HCT116 (cell line): ENCODE measurements at regions not wholly inside any gene's neighbourhood (a gene's known extent, or its start where the extent isn't known, plus 50 kb on each side); places are given as distances from the start of the nearest gene placed in this dataset.

Source experiments
- ATAC-seq: fragments of 200-7000 bp; cut with Tn5 transposase; 2 replicates; pipeline ENCODE4 v1.9.1; 2020; ENCODE audit warnings: mild to moderate bottlenecking, moderate library complexity
- BruUV-seq: library from RNA; stranded (reverse); fragments of 400-500 nt; replicated peaks from 2 replicates; lab custom pipeline; 2021; lab: Mats Ljungman, UMichigan
- CTCF ChIA-PET: fragments of 300-600 bp; sonication (Branson Sonifier 250); formaldehyde crosslinking; loops from one replicate; lab custom pipeline; 2021; ENCODE audit warnings: antibody characterized with exemption; lab: Charles Lee
- POLR2A ChIA-PET: fragments of 300-600, 350-600 bp; sonication (Branson Sonifier 250); formaldehyde crosslinking; loops from one replicate; lab custom pipeline; 2021; ENCODE audit warnings: antibody characterized with exemption; lab: Charles Lee
- RAD21 ChIA-PET, 2 experiments: fragments of 300-600 bp; sonication (Branson Sonifier 250); formaldehyde crosslinking; loops; one replicate each; lab custom pipeline; 2023; ENCODE audit warnings: low total read pairs in 2 of 2; ENCODE audit not compliant: uncharacterized antibody in 2 of 2, unreplicated experiment in 2 of 2, low non-redundant PET in 1 of 2; lab: Charles Lee
- DNase-seq: peaks from one replicate; pipeline ENCODE4 v3.0.0-alpha.2; 2010; ENCODE audit warnings: low read depth, low spot score
- H2AFZ ChIP-seq: fragments of 200-600 bp; shearing (Covaris generic), sonication (generic); 2 replicates; pipeline ENCODE4 v1.6.1; 2017; ENCODE audit warnings: low read depth, mixed run types, mixed read lengths, antibody characterized with exemption, low read length; ENCODE audit not compliant: poor library complexity, severe bottlenecking
- H3K27ac ChIP-seq: 2 replicates; pipeline ENCODE4 v1.5.1; 2012; ENCODE audit warnings: low read depth, low read length
- H3K27me3 ChIP-seq: fragments of 200-600 bp; sonication (generic); 2 replicates; pipeline ENCODE4 v1.6.1; 2016; ENCODE audit warnings: mixed run types, low read length, mixed read lengths; ENCODE audit not compliant: insufficient read depth
- H3K36me3 ChIP-seq, 2 experiments: fragments of 200-500 bp in 1 of 2; fragments of 200-600 bp in 1 of 2; sonication (Bioruptor generic) in 1 of 2; sonication (generic) in 1 of 2; 2 replicates each; pipeline versions ENCODE4 v1.5.1 to v1.6.1; 2014 to 2016; ENCODE audit warnings: low read length in 2 of 2, inconsistent platforms in 1 of 2, mixed read lengths in 1 of 2, mixed run types in 1 of 2; ENCODE audit not compliant: insufficient read depth in 2 of 2, control insufficient read depth in 1 of 2
- H3K4me1 ChIP-seq, 2 experiments: fragments of 200-600 bp in 1 of 2; sonication (generic) in 1 of 2; 2 replicates each; pipeline versions ENCODE4 v1.5.1 to v1.6.1; 2012 to 2017; ENCODE audit warnings: low read length in 2 of 2, inconsistent platforms in 1 of 2, mild to moderate bottlenecking in 1 of 2, mixed read lengths in 1 of 2, mixed run types in 1 of 2, moderate library complexity in 1 of 2; ENCODE audit not compliant: insufficient read depth in 2 of 2, control insufficient read depth in 1 of 2
- H3K4me2 ChIP-seq: fragments of 200-600 bp; sonication (generic); 2 replicates; pipeline ENCODE4 v1.6.1; 2017; ENCODE audit warnings: mixed run types, low read length, mixed read lengths
- H3K4me3 ChIP-seq, 2 experiments: fragments of 200-600 bp in 1 of 2; sonication (generic) in 1 of 2; replicated peaks in 1 of 2; 2 replicates each; pipeline ENCODE4 v1.5.1; 2011 to 2016; ENCODE audit warnings: low read length in 2 of 2, control low read depth in 1 of 2, low read depth in 1 of 2, mild to moderate bottlenecking in 1 of 2, mixed read lengths in 1 of 2, mixed run types in 1 of 2
- H3K79me2 ChIP-seq: fragments of 200-600 bp; sonication (generic); 2 replicates; pipeline ENCODE4 v1.6.1; 2017; ENCODE audit warnings: mild to moderate bottlenecking, mixed run types, low read length, moderate library complexity, mixed read lengths; ENCODE audit not compliant: insufficient read depth
- H3K9ac ChIP-seq: fragments of 200-600 bp; sonication (generic); 2 replicates; pipeline ENCODE4 v1.6.1; 2016; ENCODE audit warnings: low read length, mixed read lengths
- H3K9me2 ChIP-seq: fragments of 200-600 bp; sonication (generic), shearing (Covaris generic); 2 replicates; pipeline ENCODE4 v1.6.1; 2017; ENCODE audit warnings: mixed run types, mild to moderate bottlenecking, moderate library complexity; ENCODE audit not compliant: insufficient read depth
- H3K9me3 ChIP-seq, 2 experiments: fragments of 200-500 bp in 1 of 2; fragments of 200-600 bp in 1 of 2; sonication (Bioruptor generic) in 1 of 2; sonication (generic) in 1 of 2; 2 replicates each; pipeline ENCODE4 v1.6.1; 2014 to 2017; ENCODE audit warnings: low read length in 2 of 2, mixed read lengths in 2 of 2, inconsistent platforms in 1 of 2, low read depth in 1 of 2, mild to moderate bottlenecking in 1 of 2, mixed run types in 1 of 2, moderate library complexity in 1 of 2; ENCODE audit not compliant: control insufficient read depth in 1 of 2, insufficient read depth in 1 of 2
- H4K20me1 ChIP-seq: fragments of 200-600 bp; sonication (generic), shearing (Covaris generic); 2 replicates; pipeline ENCODE4 v1.6.1; 2017; ENCODE audit warnings: mixed run types, mild to moderate bottlenecking, moderate library complexity; ENCODE audit not compliant: insufficient read depth
- CEBPB ChIP-seq: IDR thresholded peaks from 2 replicates; pipeline ENCODE4 v1.6.1; 2012; ENCODE audit warnings: low read depth
- EGR1 ChIP-seq: IDR thresholded peaks from 2 replicates; pipeline ENCODE4 v1.6.1; 2012; ENCODE audit warnings: low read depth
- FOSL1 ChIP-seq: IDR thresholded peaks from 2 replicates; pipeline ENCODE4 v1.6.1; 2012; ENCODE audit warnings: low read depth
- JUND ChIP-seq: IDR thresholded peaks from 2 replicates; pipeline ENCODE4 v1.6.1; 2012
- POLR2A ChIP-seq: IDR thresholded peaks from 2 replicates; pipeline ENCODE4 v1.7.0; 2011; ENCODE audit warnings: borderline replicate concordance; ENCODE audit not compliant: insufficient read depth, insufficient read length; ENCODE audit errors: extremely low read depth
- POLR2AphosphoS5 ChIP-seq: IDR thresholded peaks from 2 replicates; pipeline ENCODE4 v1.6.1; 2011; ENCODE audit warnings: mild to moderate bottlenecking, low read depth, low read length, moderate library complexity
- SIN3A ChIP-seq: IDR thresholded peaks from 2 replicates; pipeline ENCODE4 v1.6.1; 2012; ENCODE audit warnings: low read depth
- SP1 ChIP-seq: IDR thresholded peaks from 2 replicates; pipeline ENCODE4 v1.6.1; 2012; ENCODE audit warnings: low read depth
- SRF ChIP-seq: IDR thresholded peaks from 2 replicates; pipeline ENCODE4 v1.6.1; 2012; ENCODE audit warnings: low read depth
- TCF7L2 ChIP-seq: IDR thresholded peaks from 2 replicates; pipeline ENCODE4 v1.7.0; 2011; ENCODE audit warnings: borderline replicate concordance, inconsistent platforms; ENCODE audit not compliant: insufficient read depth, insufficient read length; ENCODE audit errors: extremely low read depth
- YY1 ChIP-seq: IDR thresholded peaks from 2 replicates; pipeline ENCODE4 v1.6.1; 2011; ENCODE audit warnings: low read length, low read depth, moderate library complexity, mild to moderate bottlenecking; ENCODE audit not compliant: insufficient replicate concordance; ENCODE audit errors: extremely low read depth
- ZFX ChIP-seq: fragments of 450-650 bp; IDR thresholded peaks from 2 replicates; pipeline ENCODE4 v1.6.1; 2017
- ZNF274 ChIP-seq: fragments of 200-500 bp; sonication (Bioruptor generic); IDR thresholded peaks from 2 replicates; pipeline ENCODE4 v1.6.1; 2014; ENCODE audit warnings: mild to moderate bottlenecking, low read depth, low read length, inconsistent platforms
- intact Hi-C: fragments of 100-400 bp; cut with micrococcal nuclease; formaldehyde crosslinking; loops from 2 replicates; pipeline ENCODE4 v1.10.0; 2022
- TF ChIP-seq, protein P1 (sequence below): IDR thresholded peaks from 2 replicates; pipeline ENCODE4 v1.6.1; 2012
- TF ChIP-seq, protein P2 (sequence below): IDR thresholded peaks from 2 replicates; pipeline ENCODE4 v1.6.1; 2012; ENCODE audit warnings: low read depth
- TF ChIP-seq, protein P3 (sequence below): IDR thresholded peaks from 2 replicates; pipeline ENCODE4 v1.6.1; 2012

DNA sequence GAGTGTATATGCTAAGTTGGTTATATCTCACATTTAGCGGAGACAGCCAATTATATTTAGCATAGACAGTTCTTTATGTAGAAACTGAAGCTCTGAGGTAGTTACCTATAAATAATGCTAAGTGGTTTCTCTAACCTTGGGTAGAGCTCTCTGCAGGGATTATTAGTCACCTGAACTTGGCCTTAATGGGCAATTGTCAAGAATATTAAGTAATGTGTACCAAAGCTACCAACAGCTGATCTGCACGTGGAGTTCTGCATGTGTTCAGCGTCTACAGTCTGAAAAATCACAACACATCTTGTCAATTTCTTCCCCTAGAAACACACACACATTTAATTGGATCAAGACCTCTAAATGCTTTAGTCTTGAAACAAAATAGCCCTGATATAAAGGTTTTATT is 740.6 kb upstream of the FAM241A start:
- Histone ChIP-seq H3K36me3 (no peaks in the 10 kb centered on the region), H3K4me3 (no peak overlapping the region), H3K79me2 (no peaks in the 10 kb centered on the region), H3K27me3 (no peaks in the 10 kb centered on the region), H3K4me1 (no peaks in the 10 kb centered on the region), H4K20me1 (no peaks in the 10 kb centered on the region), H3K4me2 (no peak overlapping the region), H3K9me3 (no peaks in the 10 kb centered on the region), H3K27ac (no peak overlapping the region), H2AFZ (no peak overlapping the region), H3K9me2 (no peaks in the 10 kb centered on the region), H3K9ac (no peak overlapping the region)
- ChIA-PET RAD21 (no interaction called here), POLR2A (no interaction called here), CTCF (no interaction called here)
- no peak for DNase-seq
- no TSS peak for BruUV-seq
- no peak for ATAC-seq
- TF ChIP-seq SRF = no peak
- TF ChIP-seq SP1 = no peak
- no peak for TF ChIP-seq POLR2A
- no peak for TF ChIP-seq POLR2AphosphoS5
- no peak for TF ChIP-seq TCF7L2
- intact Hi-C loops = no loop called here

DNA sequence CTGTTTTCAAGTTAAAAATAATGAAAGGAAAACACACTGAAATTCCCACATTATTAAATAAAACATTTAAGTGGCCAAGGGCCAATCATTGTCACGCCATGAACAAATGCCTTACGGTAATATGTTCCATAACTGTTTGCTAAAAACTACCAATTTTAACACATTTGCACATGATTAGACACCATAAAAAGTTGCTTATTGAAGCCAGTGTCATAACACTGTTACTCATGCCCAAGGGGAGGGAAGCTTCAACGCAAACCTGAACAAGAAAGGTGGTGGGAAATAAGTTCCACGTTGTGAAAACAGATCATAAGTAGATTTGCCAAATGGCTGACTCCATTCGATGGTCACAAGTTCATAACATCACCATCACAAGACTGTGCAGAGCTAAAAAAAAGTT is 739.3 kb upstream of the FAM241A start:
- TF ChIP-seq, protein P1, sequence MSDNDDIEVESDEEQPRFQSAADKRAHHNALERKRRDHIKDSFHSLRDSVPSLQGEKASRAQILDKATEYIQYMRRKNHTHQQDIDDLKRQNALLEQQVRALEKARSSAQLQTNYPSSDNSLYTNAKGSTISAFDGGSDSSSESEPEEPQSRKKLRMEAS = no peak
- TF ChIP-seq ZFX = no peak
- no peak for TF ChIP-seq FOSL1
- no peak for TF ChIP-seq SP1
- no peak for TF ChIP-seq JUND
- no peak for TF ChIP-seq TCF7L2
- TF ChIP-seq YY1 = no peak
- TF ChIP-seq, protein P2, sequence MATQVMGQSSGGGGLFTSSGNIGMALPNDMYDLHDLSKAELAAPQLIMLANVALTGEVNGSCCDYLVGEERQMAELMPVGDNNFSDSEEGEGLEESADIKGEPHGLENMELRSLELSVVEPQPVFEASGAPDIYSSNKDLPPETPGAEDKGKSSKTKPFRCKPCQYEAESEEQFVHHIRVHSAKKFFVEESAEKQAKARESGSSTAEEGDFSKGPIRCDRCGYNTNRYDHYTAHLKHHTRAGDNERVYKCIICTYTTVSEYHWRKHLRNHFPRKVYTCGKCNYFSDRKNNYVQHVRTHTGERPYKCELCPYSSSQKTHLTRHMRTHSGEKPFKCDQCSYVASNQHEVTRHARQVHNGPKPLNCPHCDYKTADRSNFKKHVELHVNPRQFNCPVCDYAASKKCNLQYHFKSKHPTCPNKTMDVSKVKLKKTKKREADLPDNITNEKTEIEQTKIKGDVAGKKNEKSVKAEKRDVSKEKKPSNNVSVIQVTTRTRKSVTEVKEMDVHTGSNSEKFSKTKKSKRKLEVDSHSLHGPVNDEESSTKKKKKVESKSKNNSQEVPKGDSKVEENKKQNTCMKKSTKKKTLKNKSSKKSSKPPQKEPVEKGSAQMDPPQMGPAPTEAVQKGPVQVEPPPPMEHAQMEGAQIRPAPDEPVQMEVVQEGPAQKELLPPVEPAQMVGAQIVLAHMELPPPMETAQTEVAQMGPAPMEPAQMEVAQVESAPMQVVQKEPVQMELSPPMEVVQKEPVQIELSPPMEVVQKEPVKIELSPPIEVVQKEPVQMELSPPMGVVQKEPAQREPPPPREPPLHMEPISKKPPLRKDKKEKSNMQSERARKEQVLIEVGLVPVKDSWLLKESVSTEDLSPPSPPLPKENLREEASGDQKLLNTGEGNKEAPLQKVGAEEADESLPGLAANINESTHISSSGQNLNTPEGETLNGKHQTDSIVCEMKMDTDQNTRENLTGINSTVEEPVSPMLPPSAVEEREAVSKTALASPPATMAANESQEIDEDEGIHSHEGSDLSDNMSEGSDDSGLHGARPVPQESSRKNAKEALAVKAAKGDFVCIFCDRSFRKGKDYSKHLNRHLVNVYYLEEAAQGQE = no peak
- TF ChIP-seq CEBPB = no peak
- no peak for TF ChIP-seq SRF
- TF ChIP-seq EGR1 = no peak
- no peak for TF ChIP-seq POLR2A
- TF ChIP-seq ZNF274 = no peak
- TF ChIP-seq, protein P3, sequence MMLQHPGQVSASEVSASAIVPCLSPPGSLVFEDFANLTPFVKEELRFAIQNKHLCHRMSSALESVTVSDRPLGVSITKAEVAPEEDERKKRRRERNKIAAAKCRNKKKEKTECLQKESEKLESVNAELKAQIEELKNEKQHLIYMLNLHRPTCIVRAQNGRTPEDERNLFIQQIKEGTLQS = no peak
- TF ChIP-seq SIN3A = no peak
- TF ChIP-seq, all 23 proteins: peak for 0
- no peak for DNase-seq
- ATAC-seq = no peak
- Histone ChIP-seq H3K9me2 (no peaks in the 10 kb centered on the region), H3K79me2 (no peaks in the 10 kb centered on the region), H3K36me3 (no peaks in the 10 kb centered on the region), H3K9ac (no peak overlapping the region), H3K4me3 (no peak overlapping the region), H3K4me1 (no peaks in the 10 kb centered on the region), H3K9me3 (no peaks in the 10 kb centered on the region), H4K20me1 (no peaks in the 10 kb centered on the region), H3K27me3 (no peaks in the 10 kb centered on the region), H2AFZ (no peak overlapping the region), H3K27ac (no peak overlapping the region), H3K4me2 (no peak overlapping the region)
- RAD21 ChIA-PET = no interaction called here
- no TSS peak for BruUV-seq
- intact Hi-C loops = no loop called here
- POLR2A ChIA-PET = no interaction called here
- CTCF ChIA-PET = no interaction called here
